ENCODE measurements at regions not wholly inside any gene's neighbourhood (a gene's known extent, or its start where the extent isn't known, plus 50 kb on each side); places are given as distances from the start of the nearest gene placed in this dataset.
"Not testable (repeated sequence)": the region's sequence is repeated elsewhere in the genome, so short reads cannot be mapped to it uniquely, and the experiment has no call there.

- H3K4me3 ChIP-seq (ENCODE audit: low read depth, low read length) = no peak overlapping the region
- TF ChIP-seq CTCF (IDR thresholded peaks at IDR 0.05; ENCODE audit: insufficient read depth, low read depth, low read length) = no peak
- DNase-seq (ENCODE audit: low read depth) = no peak
These were observed 59.6 kb upstream of the PDE3B start for GRCh38 chr11:14584035-14584363.

GRCh38 chr11:14584595-14584994 lies 59.0 kb upstream of the PDE3B start:
- no peak overlapping the region for H3K4me3 ChIP-seq (ENCODE audit: low read depth, low read length)
- DNase-seq (ENCODE audit: low read depth) = no peak
- no peak for TF ChIP-seq CTCF (IDR thresholded peaks at IDR 0.05; ENCODE audit: insufficient read depth, low read depth, low read length)

- DNase-seq (ENCODE audit: low read depth) = no peak
- TF ChIP-seq CTCF (IDR thresholded peaks at IDR 0.05; ENCODE audit: insufficient read depth, low read depth, low read length) = no peak
- no peak overlapping the region for H3K4me3 ChIP-seq (ENCODE audit: low read depth, low read length)
These were observed 58.2 kb upstream of the PDE3B start for GRCh38 chr11:14585438-14585837.

- DNase-seq (ENCODE audit: low read depth) = no peak
- H3K4me3 ChIP-seq (ENCODE audit: low read depth, low read length) = no peak overlapping the region
- no peak for TF ChIP-seq CTCF (IDR thresholded peaks at IDR 0.05; ENCODE audit: insufficient read depth, low read depth, low read length)
These were observed 56.3 kb upstream of the PDE3B start for GRCh38 chr11:14587258-14587657.

GRCh38 chr11:14588681-14589080 lies 54.9 kb upstream of the PDE3B start:
- no peak for TF ChIP-seq CTCF (IDR thresholded peaks at IDR 0.05; ENCODE audit: insufficient read depth, low read depth, low read length)
- no peak overlapping the region for H3K4me3 ChIP-seq (ENCODE audit: low read depth, low read length)
- no peak for DNase-seq (ENCODE audit: low read depth)

GRCh38 chr11:14589421-14589820 lies 54.2 kb upstream of the PDE3B start:
- DNase-seq (ENCODE audit: low read depth) = no peak
- H3K4me3 ChIP-seq (ENCODE audit: low read depth, low read length) = no peak overlapping the region
- no peak for TF ChIP-seq CTCF (IDR thresholded peaks at IDR 0.05; ENCODE audit: insufficient read depth, low read depth, low read length)

- not testable (repeated sequence) for DNase-seq (ENCODE audit: low read depth); H3K4me3 ChIP-seq (ENCODE audit: low read depth, low read length)
These were observed 52.6 kb upstream of the PDE3B start for GRCh38 chr11:14591046-14591445.

- no peak overlapping the region for H3K4me3 ChIP-seq (ENCODE audit: low read depth, low read length)
These were observed 49.9 kb upstream of the PDE3B start for GRCh38 chr11:14593671-14594070.

More at GRCh38 chr11:14593671-14594070, 49.9 kb upstream of the PDE3B start:
- DNase-seq (ENCODE audit: low read depth) = no peak
- TF ChIP-seq CTCF (IDR thresholded peaks at IDR 0.05; ENCODE audit: insufficient read depth, low read depth, low read length) = no peak
